GM23338 (cell line): ENCODE measurements at regions not wholly inside any gene's neighbourhood (a gene's known extent, or its start where the extent isn't known, plus 50 kb on each side); places are given as distances from the start of the nearest gene placed in this dataset.

Experiments used
- ATAC-seq: fragments of 200-7000 bp; cut with Tn5 transposase; 3 replicates; pipeline ENCODE4 v1.9.1; 2020
- DNase-seq: peaks from one replicate; pipeline ENCODE4 v3.0.0-alpha.2; 2015; ENCODE audit warnings: low spot score
- H2AFZ ChIP-seq: fragments of 200-600 bp; sonication (generic); 2 replicates; pipeline ENCODE4 v1.8.0; 2016; ENCODE audit warnings: antibody characterized with exemption, mild to moderate bottlenecking, moderate library complexity
- H3F3A ChIP-seq: fragments of 200-600 bp; sonication (generic); replicated peaks from 2 replicates; pipeline ENCODE4 v1.8.0; 2017; ENCODE audit warnings: antibody characterized with exemption, mixed run types, low read depth
- H3K27ac ChIP-seq: fragments of 200-600 bp; sonication (generic); 2 replicates; pipeline ENCODE4 v1.6.1; 2016; ENCODE audit warnings: low read depth
- H3K27me3 ChIP-seq: fragments of 200-600 bp; sonication (generic); 2 replicates; pipeline ENCODE4 v1.8.0; 2016; ENCODE audit warnings: mild to moderate bottlenecking, mixed run types, moderate library complexity; ENCODE audit not compliant: insufficient read depth
- H3K36me3 ChIP-seq: fragments of 200-600 bp; sonication (generic); 2 replicates; pipeline ENCODE4 v1.8.0; 2016; ENCODE audit warnings: mild to moderate bottlenecking; ENCODE audit not compliant: insufficient read depth
- H3K4me1 ChIP-seq: fragments of 200-600 bp; sonication (generic); 2 replicates; pipeline ENCODE4 v1.8.0; 2016; ENCODE audit warnings: mild to moderate bottlenecking, moderate library complexity; ENCODE audit not compliant: insufficient read depth
- H3K4me2 ChIP-seq: fragments of 200-600 bp; sonication (generic); 2 replicates; pipeline ENCODE4 v1.7.1; 2017; ENCODE audit warnings: mixed run types
- H3K4me3 ChIP-seq: fragments of 200-600 bp; sonication (generic); 2 replicates; pipeline ENCODE4 v1.6.1; 2016; ENCODE audit warnings: mixed run types
- H3K79me2 ChIP-seq: fragments of 200-600 bp; sonication (generic); replicated peaks from 2 replicates; pipeline ENCODE4 v1.8.0; 2017; ENCODE audit warnings: mild to moderate bottlenecking; ENCODE audit not compliant: insufficient read depth
- H3K9me2 ChIP-seq: fragments of 200-600 bp; sonication (generic); 2 replicates; pipeline ENCODE4 v1.8.0; 2017; ENCODE audit not compliant: insufficient read depth
- H4K20me1 ChIP-seq: fragments of 200-600 bp; sonication (generic); replicated peaks from 2 replicates; pipeline ENCODE4 v1.8.0; 2017; ENCODE audit warnings: mild to moderate bottlenecking; ENCODE audit not compliant: insufficient read depth
- H3K27ac Mint-ChIP-seq: 2 replicates; pipeline ENCODE4 v1.8.0; 2020; ENCODE audit warnings: inconsistent platforms, mild to moderate bottlenecking, moderate library complexity, mixed read lengths
- H3K27me3 Mint-ChIP-seq: 3 replicates; pipeline ENCODE4 v1.8.0; 2022; ENCODE audit warnings: low read depth, mild to moderate bottlenecking, moderate library complexity, mixed read lengths, inconsistent platforms; ENCODE audit not compliant: insufficient read depth, poor library complexity
- H3K36me3 Mint-ChIP-seq: 3 replicates; pipeline ENCODE4 v1.8.0; 2021; ENCODE audit warnings: low read depth, mild to moderate bottlenecking, inconsistent platforms, moderate library complexity, mixed read lengths
- H3K4me1 Mint-ChIP-seq: 3 replicates; pipeline ENCODE4 v1.8.0; 2020; ENCODE audit warnings: mild to moderate bottlenecking, inconsistent platforms, mixed read lengths
- H3K4me3 Mint-ChIP-seq: 3 replicates; pipeline ENCODE4 v1.8.0; 2021; ENCODE audit warnings: moderate library complexity, mild to moderate bottlenecking, inconsistent platforms, mixed read lengths
- H3K9me3 Mint-ChIP-seq: 3 replicates; pipeline ENCODE4 v1.8.0; 2020; ENCODE audit warnings: moderate library complexity, mild to moderate bottlenecking, inconsistent platforms, mixed read lengths
- EZH2 ChIP-seq: fragments of 200-600 bp; sonication (generic); IDR thresholded peaks from one replicate; pipeline ENCODE4 v1.8.0; 2017; ENCODE audit warnings: antibody characterized with exemption, mild to moderate bottlenecking, low read depth; ENCODE audit not compliant: unreplicated experiment
- JUNB ChIP-seq: IDR thresholded peaks from one replicate; pipeline ENCODE4 v1.6.1; 2016; ENCODE audit warnings: antibody characterized with exemption; ENCODE audit not compliant: unreplicated experiment
- NANOG ChIP-seq: IDR thresholded peaks from 2 replicates; pipeline ENCODE4 v1.6.1; 2016; ENCODE audit warnings: antibody characterized with exemption, borderline replicate concordance
- STAT1 ChIP-seq: IDR thresholded peaks from one replicate; pipeline ENCODE4 v1.6.1; 2016; ENCODE audit warnings: antibody characterized with exemption; ENCODE audit not compliant: unreplicated experiment
- ZNF331 ChIP-seq: fragments of 250-450 bp; sonication (Bioruptor Pico); IDR thresholded peaks from 2 replicates; pipeline ENCODE4 v1.5.0; 2020; ENCODE audit warnings: low read depth, mild to moderate bottlenecking, moderate library complexity
- TF ChIP-seq, protein P1 (sequence below): fragments of 250-450 bp; sonication (Bioruptor Pico); IDR thresholded peaks from 2 replicates; pipeline ENCODE4 v1.5.0; 2020; ENCODE audit warnings: mild to moderate bottlenecking, moderate library complexity
- TF ChIP-seq, protein P2 (sequence below): IDR thresholded peaks from 2 replicates; pipeline ENCODE4 v1.6.1; 2016; ENCODE audit warnings: antibody characterized with exemption
- TF ChIP-seq, protein P3 (sequence below), 2 experiments: fragments of 200-600 bp in 1 of 2; sonication (generic) in 1 of 2; conservative IDR thresholded peaks; 2 replicates each; pipeline versions ENCODE4 v1.5.1 to v1.6.1; 2016 to 2017; ENCODE audit warnings: antibody characterized with exemption in 2 of 2, low read depth in 2 of 2, mild to moderate bottlenecking in 2 of 2, moderate library complexity in 1 of 2

DNA sequence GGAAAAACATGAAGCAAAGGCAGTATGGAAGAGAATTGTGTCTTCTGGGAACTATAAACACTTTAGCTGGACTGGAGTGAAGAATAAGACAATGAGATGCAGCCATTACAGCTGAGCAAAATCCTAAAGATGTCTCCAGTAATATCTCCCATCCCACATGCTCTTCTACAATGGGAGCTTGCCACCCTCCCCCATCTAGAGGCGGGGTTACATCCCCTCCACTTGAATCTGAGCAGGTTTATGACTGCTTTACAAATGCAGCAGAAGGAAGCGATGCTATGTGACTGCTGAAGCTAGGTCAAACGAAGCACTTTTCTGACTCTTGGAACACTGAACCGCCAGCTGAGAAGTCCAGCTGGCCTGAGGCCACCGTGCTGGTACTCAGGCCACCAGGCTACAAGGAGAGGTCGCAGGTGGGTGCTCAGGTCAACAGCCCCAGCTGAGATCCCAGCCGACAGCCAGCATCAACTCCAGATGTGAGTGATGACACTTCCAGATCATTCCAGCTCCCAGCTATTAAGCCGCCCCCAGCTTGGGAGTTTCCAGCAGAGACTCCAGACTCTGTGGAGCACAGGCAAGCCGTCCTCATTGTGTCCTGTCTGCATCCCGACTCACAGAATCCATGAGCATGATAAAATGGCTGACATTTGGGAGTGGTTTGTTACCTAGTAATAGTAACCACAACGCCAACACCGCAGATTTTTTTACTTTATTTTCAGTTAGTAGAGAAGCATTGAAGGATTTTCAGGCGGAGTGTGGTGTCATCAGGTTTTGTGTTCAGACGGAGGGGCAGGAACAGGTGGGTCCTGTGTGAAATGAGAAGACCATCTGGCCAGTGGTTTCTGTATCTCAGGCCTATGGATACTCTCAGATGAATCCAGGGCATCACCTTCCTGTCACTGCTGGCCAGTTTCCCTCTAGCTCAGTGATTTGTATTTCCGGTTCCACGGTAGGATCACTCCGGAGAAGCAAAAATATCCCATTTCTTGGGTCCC, 89.3 kb downstream of the NPY start:
- H3F3A ChIP-seq = no peaks in the 10 kb centered on the region; the same call in 1 of the 2 replicates
- DNase-seq (peak; percentile 28), ATAC-seq (peak; percentile 53)
- H3K27me3 ChIP-seq = no peaks in the 10 kb centered on the region
- Mint-ChIP-seq H3K4me1 (peaks cover 58% of the 10 kb centered on the region), H3K4me3 (no peak overlapping the region; the same call in 2 of the 3 replicates), H3K27me3 (peaks cover 2% of the 10 kb centered on the region), H3K9me3 (peaks cover 6% of the 10 kb centered on the region; the same call in 2 of the 3 replicates), H3K36me3 (peaks cover 17% of the 10 kb centered on the region), H3K27ac (0 out of 2 replicates have a peak overlapping the region, but pooled peaks have one; percentile 17)
- no peaks in the 10 kb centered on the region for H4K20me1 ChIP-seq
- no peaks in the 10 kb centered on the region for H3K36me3 ChIP-seq
- peaks cover 13% of the 10 kb centered on the region for H3K9me2 ChIP-seq
- H3K27ac ChIP-seq = peak overlapping the region; percentile 64; the same call in 1 of the 2 replicates
- peak overlapping the region; percentile 70 for H3K4me2 ChIP-seq
- no peaks in the 10 kb centered on the region for H3K79me2 ChIP-seq
- peak overlapping the region; percentile 73 for H2AFZ ChIP-seq
- H3K4me3 ChIP-seq = no peak overlapping the region
- TF ChIP-seq, protein P1, sequence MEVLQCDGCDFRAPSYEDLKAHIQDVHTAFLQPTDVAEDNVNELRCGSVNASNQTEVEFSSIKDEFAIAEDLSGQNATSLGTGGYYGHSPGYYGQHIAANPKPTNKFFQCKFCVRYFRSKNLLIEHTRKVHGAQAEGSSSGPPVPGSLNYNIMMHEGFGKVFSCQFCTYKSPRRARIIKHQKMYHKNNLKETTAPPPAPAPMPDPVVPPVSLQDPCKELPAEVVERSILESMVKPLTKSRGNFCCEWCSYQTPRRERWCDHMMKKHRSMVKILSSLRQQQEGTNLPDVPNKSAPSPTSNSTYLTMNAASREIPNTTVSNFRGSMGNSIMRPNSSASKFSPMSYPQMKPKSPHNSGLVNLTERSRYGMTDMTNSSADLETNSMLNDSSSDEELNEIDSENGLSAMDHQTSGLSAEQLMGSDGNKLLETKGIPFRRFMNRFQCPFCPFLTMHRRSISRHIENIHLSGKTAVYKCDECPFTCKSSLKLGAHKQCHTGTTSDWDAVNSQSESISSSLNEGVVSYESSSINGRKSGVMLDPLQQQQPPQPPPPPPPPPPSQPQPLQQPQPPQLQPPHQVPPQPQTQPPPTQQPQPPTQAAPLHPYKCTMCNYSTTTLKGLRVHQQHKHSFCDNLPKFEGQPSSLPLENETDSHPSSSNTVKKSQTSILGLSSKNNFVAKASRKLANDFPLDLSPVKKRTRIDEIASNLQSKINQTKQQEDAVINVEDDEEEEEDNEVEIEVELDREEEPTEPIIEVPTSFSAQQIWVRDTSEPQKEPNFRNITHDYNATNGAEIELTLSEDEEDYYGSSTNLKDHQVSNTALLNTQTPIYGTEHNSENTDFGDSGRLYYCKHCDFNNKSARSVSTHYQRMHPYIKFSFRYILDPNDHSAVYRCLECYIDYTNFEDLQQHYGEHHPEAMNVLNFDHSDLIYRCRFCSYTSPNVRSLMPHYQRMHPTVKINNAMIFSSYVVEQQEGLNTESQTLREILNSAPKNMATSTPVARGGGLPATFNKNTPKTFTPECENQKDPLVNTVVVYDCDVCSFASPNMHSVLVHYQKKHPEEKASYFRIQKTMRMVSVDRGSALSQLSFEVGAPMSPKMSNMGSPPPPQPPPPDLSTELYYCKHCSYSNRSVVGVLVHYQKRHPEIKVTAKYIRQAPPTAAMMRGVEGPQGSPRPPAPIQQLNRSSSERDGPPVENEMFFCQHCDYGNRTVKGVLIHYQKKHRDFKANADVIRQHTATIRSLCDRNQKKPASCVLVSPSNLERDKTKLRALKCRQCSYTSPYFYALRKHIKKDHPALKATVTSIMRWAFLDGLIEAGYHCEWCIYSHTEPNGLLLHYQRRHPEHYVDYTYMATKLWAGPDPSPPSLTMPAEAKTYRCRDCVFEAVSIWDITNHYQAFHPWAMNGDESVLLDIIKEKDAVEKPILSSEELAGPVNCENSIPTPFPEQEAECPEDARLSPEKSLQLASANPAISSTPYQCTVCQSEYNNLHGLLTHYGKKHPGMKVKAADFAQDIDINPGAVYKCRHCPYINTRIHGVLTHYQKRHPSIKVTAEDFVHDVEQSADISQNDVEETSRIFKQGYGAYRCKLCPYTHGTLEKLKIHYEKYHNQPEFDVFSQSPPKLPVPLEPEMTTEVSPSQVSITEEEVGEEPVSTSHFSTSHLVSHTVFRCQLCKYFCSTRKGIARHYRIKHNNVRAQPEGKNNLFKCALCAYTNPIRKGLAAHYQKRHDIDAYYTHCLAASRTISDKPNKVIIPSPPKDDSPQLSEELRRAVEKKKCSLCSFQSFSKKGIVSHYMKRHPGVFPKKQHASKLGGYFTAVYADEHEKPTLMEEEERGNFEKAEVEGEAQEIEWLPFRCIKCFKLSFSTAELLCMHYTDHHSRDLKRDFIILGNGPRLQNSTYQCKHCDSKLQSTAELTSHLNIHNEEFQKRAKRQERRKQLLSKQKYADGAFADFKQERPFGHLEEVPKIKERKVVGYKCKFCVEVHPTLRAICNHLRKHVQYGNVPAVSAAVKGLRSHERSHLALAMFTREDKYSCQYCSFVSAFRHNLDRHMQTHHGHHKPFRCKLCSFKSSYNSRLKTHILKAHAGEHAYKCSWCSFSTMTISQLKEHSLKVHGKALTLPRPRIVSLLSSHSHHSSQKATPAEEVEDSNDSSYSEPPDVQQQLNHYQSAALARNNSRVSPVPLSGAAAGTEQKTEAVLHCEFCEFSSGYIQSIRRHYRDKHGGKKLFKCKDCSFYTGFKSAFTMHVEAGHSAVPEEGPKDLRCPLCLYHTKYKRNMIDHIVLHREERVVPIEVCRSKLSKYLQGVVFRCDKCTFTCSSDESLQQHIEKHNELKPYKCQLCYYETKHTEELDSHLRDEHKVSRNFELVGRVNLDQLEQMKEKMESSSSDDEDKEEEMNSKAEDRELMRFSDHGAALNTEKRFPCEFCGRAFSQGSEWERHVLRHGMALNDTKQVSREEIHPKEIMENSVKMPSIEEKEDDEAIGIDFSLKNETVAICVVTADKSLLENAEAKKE (CRISPR knock-in tag) = no peak
- no peak for TF ChIP-seq STAT1
- no peak for TF ChIP-seq ZNF331
- TF ChIP-seq JUNB = no peak
- no peak for TF ChIP-seq NANOG
- TF ChIP-seq, protein P2, sequence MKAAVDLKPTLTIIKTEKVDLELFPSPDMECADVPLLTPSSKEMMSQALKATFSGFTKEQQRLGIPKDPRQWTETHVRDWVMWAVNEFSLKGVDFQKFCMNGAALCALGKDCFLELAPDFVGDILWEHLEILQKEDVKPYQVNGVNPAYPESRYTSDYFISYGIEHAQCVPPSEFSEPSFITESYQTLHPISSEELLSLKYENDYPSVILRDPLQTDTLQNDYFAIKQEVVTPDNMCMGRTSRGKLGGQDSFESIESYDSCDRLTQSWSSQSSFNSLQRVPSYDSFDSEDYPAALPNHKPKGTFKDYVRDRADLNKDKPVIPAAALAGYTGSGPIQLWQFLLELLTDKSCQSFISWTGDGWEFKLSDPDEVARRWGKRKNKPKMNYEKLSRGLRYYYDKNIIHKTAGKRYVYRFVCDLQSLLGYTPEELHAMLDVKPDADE = no peak
- no peak for TF ChIP-seq EZH2
- TF ChIP-seq, protein P3, sequence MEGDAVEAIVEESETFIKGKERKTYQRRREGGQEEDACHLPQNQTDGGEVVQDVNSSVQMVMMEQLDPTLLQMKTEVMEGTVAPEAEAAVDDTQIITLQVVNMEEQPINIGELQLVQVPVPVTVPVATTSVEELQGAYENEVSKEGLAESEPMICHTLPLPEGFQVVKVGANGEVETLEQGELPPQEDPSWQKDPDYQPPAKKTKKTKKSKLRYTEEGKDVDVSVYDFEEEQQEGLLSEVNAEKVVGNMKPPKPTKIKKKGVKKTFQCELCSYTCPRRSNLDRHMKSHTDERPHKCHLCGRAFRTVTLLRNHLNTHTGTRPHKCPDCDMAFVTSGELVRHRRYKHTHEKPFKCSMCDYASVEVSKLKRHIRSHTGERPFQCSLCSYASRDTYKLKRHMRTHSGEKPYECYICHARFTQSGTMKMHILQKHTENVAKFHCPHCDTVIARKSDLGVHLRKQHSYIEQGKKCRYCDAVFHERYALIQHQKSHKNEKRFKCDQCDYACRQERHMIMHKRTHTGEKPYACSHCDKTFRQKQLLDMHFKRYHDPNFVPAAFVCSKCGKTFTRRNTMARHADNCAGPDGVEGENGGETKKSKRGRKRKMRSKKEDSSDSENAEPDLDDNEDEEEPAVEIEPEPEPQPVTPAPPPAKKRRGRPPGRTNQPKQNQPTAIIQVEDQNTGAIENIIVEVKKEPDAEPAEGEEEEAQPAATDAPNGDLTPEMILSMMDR (conservative IDR thresholded peaks at IDR 0.05; ENCODE audit: low read depth in 2 of 2) = no peak
- peaks cover 49% of the 10 kb centered on the region for H3K4me1 ChIP-seq
